ENCODE measurements at regions not wholly inside any gene's neighbourhood (a gene's known extent, or its start where the extent isn't known, plus 50 kb on each side); places are given as distances from the start of the nearest gene placed in this dataset.

- H3K27me3 Mint-ChIP-seq, result no peaks in the 10 kb centered on the region
- H3K27ac Mint-ChIP-seq, result no peak overlapping the region
- ATAC-seq, result no peak
- no peaks in the 10 kb centered on the region for H3K36me3 Mint-ChIP-seq
- H3K4me1 Mint-ChIP-seq, result no peaks in the 10 kb centered on the region
- no peak overlapping the region for H3K4me3 Mint-ChIP-seq
- peaks cover 10% of the 10 kb centered on the region for H3K9me3 Mint-ChIP-seq
These were observed 55.3 kb upstream of the SLITRK1 start for GRCh38 chr13:83937579-83937978.

GRCh38 chr13:83935566-83935965, 53.3 kb upstream of the SLITRK1 start:
- H3K4me1 Mint-ChIP-seq, result no peaks in the 10 kb centered on the region
- H3K4me3 Mint-ChIP-seq, result no peak overlapping the region
- H3K27me3 Mint-ChIP-seq, result no peaks in the 10 kb centered on the region
- no peak overlapping the region for H3K27ac Mint-ChIP-seq
- ATAC-seq, result no peak
- H3K9me3 Mint-ChIP-seq, result peaks cover 8% of the 10 kb centered on the region
- no peaks in the 10 kb centered on the region for H3K36me3 Mint-ChIP-seq

All from stimulated activated memory B cell treated with anti-CD40 and anti-IgM and Interleukin-4, amounts not matched to agents 10 μg/mL and 1 μg/mL and 100 μg/mL, for 72 hours (primary cell).